ENCODE measurements at regions not wholly inside any gene's neighbourhood (a gene's known extent, or its start where the extent isn't known, plus 50 kb on each side); places are given as distances from the start of the nearest gene placed in this dataset.

- DNase-seq (ENCODE audit: low spot score) = no peak
Measured at GRCh38 chr12:66964629-66965028, 285.8 kb upstream of the GRIP1 start.

GRCh38 chr12:66965621-66966020 is 286.7 kb upstream of the GRIP1 start:
- DNase-seq (ENCODE audit: low spot score) = no peak

GRCh38 chr12:66971816-66972215 is 292.9 kb upstream of the GRIP1 start:
- DNase-seq (ENCODE audit: low spot score) = no peak

GRCh38 chr12:66976526-66976925 is 292.6 kb upstream of the CAND1 start:
- no peak for DNase-seq (ENCODE audit: low spot score)

- no peak for DNase-seq (ENCODE audit: low spot score)
Measured at GRCh38 chr12:66978802-66979201, 290.4 kb upstream of the CAND1 start.

- no peak for DNase-seq (ENCODE audit: low spot score)
Measured at GRCh38 chr12:66979251-66979650, 289.9 kb upstream of the CAND1 start.

DNA sequence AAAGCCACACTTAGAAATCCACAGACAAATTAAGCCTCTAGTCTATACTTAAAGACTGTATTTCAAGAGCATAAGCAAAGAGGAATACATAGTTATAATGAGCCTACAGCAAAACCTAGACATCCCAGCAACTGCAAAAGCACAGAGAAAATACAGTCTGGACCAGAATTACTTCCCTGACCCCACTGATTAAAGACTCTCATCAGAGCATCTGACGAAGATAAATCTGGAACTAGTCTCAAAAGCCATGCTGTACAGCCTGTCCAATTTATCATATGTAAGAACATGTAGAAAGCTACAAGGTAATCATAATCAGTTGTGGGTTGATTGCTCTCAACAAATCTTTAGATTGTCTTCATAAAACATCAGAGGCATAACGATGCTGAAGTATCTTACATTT is 285.1 kb upstream of the CAND1 start:
- DNase-seq (ENCODE audit: low spot score) = no peak

DNA sequence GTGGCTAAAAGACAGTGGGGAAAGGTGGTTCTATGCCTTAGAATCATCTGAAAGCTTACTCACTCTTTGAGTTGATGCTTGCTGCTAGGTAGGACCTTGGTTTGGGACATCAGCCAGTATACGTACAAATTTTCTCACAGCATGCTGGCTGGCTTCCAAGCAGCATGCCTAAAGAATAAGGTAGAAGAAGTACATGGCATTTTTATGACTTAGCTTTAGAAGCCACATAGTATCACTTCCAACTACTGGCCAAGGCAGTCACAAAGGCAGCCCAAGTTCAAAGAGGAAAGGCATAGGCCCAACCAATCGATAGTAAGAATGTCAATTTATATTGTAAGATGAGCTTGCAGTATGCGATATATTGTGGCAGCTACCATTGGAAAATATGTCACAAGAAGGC is 284.2 kb upstream of the CAND1 start:
- DNase-seq (ENCODE audit: low spot score) = no peak

GRCh38 chr12:66999141-66999540 is 270.0 kb upstream of the CAND1 start:
- no peak for DNase-seq (ENCODE audit: low spot score)

DNA sequence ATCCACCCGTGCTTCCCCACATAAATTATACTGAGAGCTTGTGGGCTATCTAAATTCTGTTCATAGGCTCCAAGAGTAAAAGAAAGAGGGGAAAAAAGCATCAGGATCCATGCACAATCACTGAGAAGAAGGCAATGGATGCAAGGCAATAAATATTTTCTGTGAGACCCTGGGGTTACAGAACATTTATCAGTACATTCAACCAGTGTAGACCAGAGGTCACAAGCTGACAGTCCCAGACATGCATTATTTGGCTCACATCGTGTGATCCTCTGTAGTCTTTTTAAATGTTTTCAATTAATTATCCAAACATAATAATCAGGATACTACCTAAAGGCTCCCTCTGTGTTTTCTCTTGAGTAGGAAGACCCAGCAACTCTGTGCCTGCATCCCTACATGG is 267.9 kb upstream of the CAND1 start:
- DNase-seq (ENCODE audit: low spot score) = no peak

GRCh38 chr12:67002720-67003119 is 266.4 kb upstream of the CAND1 start:
- DNase-seq (ENCODE audit: low spot score) = no peak

GRCh38 chr12:67006610-67007009 is 262.5 kb upstream of the CAND1 start:
- no peak for DNase-seq (ENCODE audit: low spot score)

- no peak for DNase-seq (ENCODE audit: low spot score)
Measured at GRCh38 chr12:67014642-67015041, 254.5 kb upstream of the CAND1 start.

GRCh38 chr12:67018105-67018504 is 251.1 kb upstream of the CAND1 start:
- DNase-seq (ENCODE audit: low spot score) = no peak

- DNase-seq (ENCODE audit: low spot score) = no peak
Measured at GRCh38 chr12:67019070-67019469, 250.1 kb upstream of the CAND1 start.

- DNase-seq (ENCODE audit: low spot score) = peak; percentile 62
Measured at GRCh38 chr12:67025543-67026114, 243.5 kb upstream of the CAND1 start.

DNA sequence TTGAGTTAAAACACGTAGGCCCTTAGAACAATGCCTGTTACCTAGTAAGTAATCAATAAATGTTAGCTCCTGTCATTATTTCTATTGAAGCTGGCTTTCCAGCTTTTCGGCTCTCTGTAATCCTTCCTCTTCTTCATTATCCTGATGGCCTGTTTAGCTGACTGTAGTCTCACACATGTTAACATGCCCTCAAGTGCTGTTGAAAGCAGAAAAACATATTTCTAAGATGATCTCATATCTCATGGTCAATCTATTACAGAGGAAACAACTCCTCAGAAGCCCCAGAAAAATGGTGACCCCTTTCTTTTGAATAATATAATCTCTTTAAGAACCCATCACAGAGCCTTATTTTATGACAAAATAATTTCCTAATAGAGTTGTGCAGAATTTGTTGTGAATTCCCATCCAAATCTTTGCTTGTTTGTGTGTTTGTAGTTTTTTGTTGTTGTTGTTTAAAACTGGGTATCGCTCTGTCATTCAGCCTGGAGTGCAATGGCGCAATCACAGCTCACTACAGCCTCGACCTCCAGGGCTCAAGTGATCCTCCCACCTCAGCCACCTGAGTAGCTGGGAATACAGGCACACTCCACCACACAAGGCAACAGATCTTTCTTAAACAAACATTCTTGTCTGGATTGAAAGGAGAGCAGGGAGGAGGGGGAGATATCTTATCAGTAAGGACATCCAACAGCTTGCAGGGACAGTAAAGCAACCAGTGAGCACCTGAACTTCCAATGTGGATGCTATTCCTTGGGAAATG is 242.5 kb upstream of the CAND1 start:
- DNase-seq (ENCODE audit: low spot score) = no peak

- no peak for DNase-seq (ENCODE audit: low spot score)
Measured at GRCh38 chr12:67028529-67028928, 240.6 kb upstream of the CAND1 start.

DNA sequence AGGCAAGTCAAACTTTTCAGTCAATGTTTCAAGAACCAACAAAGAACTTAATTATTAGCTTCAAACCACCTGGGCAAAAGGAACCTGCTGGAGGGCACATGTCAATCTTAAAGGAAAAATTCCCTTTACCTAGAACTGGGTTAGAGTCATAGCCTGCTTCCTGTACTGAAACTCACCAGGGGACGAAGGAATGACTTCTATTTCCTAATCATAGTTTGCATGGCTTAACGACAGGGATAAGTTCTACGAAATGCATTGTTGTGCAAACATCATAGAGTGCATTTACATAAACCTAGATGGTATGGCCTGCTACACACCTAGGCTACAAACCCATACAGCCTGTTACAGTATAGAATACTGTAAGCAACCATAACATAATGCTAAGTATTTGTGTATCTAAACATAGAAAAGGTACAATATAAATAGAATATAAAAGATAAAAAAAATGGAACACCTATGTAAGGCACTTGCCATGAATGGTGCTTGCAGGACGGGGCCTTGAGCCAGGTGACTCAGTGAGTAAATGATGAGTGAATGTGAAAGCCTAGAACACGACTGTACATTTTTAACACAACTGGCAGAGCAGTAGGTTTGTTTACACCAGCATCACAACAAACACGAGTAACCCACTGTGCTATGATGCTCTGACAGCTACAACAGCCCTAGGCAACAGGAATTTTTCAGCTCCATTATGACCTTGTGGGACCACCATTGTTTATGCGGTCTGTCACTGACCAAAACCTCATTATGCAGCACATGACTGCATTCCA is 234.9 kb upstream of the CAND1 start:
- no peak for DNase-seq (ENCODE audit: low spot score)

DNA sequence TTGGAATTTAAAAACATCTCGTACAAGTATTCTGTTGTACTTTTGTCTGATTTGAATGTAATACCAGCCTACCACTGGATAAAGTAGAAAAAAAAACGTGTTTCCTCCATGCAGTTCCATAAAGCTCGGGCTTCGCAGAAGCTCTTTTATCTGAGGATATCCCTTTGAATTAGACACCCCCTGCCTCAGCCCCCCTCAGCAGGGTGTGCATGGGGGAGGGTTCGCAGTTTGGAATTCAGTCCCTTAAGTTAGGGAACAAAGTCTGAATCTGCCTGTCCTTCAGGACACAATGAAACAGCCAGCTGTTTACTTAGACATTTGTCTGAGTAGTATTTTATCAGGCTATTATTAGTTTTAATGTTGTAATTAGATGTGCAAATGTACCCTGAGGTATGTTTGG is 234.0 kb upstream of the CAND1 start:
- no peak for DNase-seq (ENCODE audit: low spot score)

DNA sequence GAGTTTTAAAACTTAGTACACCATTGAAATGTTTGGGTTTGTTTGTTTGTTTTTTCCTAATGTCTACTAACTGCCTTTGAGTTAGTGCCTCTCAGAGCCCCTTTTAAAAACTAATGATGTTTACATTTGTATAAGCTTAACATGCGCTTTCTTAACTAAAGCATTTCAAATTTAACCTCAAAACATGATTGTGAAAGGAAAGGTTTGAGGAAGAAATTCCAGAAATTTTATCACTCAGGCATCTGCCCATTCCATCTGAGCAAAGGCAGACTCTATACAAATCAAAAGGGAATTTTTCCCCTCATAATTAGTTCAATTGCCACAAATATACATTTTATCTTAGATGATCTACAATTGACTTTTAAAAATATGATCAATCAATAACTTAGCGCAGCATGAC is 230.7 kb upstream of the CAND1 start:
- DNase-seq (ENCODE audit: low spot score) = no peak

DNA sequence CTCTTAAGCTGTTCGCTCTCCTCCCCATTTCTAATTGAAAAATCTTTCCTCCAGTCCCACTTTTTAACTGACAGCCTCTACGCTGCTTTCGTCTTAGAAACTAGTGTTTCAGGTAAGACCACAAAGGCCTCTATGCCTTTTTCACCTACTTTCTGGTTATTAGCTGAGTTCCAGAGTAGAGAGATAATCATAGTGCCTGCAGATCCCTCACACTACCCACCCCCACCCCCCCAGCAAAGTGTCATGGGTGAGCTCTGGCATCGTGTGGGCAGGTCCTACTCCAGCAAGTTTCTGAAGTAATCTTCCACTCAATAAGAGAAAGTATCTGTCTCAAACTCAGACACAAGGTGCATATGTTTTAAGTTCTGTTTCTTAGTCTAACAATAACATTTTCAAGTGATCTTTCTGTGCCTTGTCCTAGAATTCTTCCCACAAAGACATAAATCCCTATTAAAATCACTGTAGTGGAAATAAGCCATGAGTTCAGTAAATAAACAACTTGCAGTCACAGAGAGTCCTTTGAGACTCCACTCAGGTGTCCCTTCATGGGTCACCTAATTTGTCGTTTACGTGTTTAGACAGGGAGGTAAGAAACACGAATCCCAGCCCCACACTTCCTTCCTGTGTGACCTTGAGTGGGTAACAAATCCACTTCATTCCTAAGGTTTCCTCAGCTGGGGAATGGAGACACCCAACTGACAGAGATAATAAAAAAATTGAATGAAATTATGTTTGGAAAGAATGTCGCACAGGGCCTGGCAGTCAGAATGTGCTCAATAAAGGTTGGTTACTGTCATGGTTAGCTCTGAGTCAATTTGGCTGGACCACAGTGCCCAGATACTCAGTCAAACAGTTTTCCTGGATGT is 228.9 kb upstream of the CAND1 start:
- no peak for DNase-seq (ENCODE audit: low spot score)

GRCh38 chr12:67040861-67041137 is 228.4 kb upstream of the CAND1 start:
- no peak for DNase-seq (ENCODE audit: low spot score)

All from AG20443 (cell line).